ENCODE measurements at regions not wholly inside any gene's neighbourhood (a gene's known extent, or its start where the extent isn't known, plus 50 kb on each side); places are given as distances from the start of the nearest gene placed in this dataset.
"Not testable (repeated sequence)": the region's sequence is repeated elsewhere in the genome, so short reads cannot be mapped to it uniquely, and the experiment has no call there.

GRCh38 chr17:54608634-54609155 is 292.0 kb upstream of the TOM1L1 start:
- Histone ChIP-seq H3K9me3 (no peaks in the 10 kb centered on the region; the same call in 1 of the 2 replicates), H3K4me3 (ENCODE audit: low read depth, low read length) (no peak overlapping the region), H3K4me1 (no peaks in the 10 kb centered on the region), H3K27me3 (no peaks in the 10 kb centered on the region), H3K36me3 (no peaks in the 10 kb centered on the region)
- DNase-seq = no peak
- TF ChIP-seq, protein P1, sequence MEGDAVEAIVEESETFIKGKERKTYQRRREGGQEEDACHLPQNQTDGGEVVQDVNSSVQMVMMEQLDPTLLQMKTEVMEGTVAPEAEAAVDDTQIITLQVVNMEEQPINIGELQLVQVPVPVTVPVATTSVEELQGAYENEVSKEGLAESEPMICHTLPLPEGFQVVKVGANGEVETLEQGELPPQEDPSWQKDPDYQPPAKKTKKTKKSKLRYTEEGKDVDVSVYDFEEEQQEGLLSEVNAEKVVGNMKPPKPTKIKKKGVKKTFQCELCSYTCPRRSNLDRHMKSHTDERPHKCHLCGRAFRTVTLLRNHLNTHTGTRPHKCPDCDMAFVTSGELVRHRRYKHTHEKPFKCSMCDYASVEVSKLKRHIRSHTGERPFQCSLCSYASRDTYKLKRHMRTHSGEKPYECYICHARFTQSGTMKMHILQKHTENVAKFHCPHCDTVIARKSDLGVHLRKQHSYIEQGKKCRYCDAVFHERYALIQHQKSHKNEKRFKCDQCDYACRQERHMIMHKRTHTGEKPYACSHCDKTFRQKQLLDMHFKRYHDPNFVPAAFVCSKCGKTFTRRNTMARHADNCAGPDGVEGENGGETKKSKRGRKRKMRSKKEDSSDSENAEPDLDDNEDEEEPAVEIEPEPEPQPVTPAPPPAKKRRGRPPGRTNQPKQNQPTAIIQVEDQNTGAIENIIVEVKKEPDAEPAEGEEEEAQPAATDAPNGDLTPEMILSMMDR (IDR thresholded peaks at IDR 0.05; ENCODE audit: low read depth, low read length) = no peak

DNA sequence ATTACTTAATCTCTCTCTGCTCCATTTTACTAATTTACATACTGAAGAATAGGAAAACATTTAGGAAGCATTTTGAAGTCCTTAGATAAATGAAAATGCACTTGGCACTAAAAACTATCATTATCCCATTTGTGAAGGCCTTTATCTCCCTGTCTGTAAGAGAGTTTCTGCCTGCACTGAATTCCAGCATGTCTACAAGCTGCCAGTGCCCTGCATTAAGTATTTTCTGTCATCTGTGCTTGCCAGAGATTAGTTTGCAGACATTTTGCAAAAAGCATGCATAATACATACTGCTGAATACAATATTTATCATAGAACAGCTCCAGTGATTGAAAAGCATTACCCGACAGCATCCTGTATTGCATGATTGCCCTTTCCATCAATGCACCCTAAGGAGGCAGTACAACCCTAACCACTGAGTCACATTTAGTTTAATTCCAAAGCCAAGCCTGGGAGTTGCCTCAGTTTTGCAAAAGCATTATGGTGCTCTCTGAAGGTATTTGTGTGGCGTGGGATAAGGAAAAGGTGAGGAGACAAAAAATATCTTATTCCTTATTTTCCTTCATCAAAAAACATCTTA is 280.2 kb upstream of the TOM1L1 start:
- no peaks in the 10 kb centered on the region for H3K36me3 ChIP-seq
- no peaks in the 10 kb centered on the region for H3K4me1 ChIP-seq
- no peaks in the 10 kb centered on the region for H3K9me3 ChIP-seq
- DNase-seq = no peak
- H3K4me3 ChIP-seq (ENCODE audit: low read depth, low read length) = no peak overlapping the region
- H3K27me3 ChIP-seq = no peaks in the 10 kb centered on the region
- TF ChIP-seq, protein P1 (IDR thresholded peaks at IDR 0.05; ENCODE audit: low read depth, low read length) = no peak

DNA sequence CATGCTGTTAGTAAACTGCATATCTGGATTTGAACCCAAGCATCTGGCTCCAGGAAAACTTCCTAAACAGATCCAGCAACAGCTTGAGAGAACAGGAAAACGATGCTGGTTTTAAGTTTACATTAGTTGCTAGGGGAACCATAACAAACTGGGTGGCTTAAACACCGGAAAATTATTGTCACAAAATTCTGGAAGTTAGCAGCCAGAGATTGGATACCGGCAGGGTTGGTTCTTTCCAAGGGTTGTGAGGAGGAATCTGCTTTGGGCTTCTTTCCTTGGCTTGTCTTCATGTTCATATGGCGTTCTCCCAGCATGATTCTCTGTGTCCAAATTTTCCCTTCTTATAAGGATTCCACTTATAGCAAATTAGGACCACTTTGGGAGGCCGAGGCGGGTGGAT is 276.9 kb upstream of the TOM1L1 start:
- DNase-seq = no peak
- Histone ChIP-seq H3K36me3 (no peaks in the 10 kb centered on the region), H3K9me3 (no peaks in the 10 kb centered on the region), H3K27me3 (no peaks in the 10 kb centered on the region), H3K4me3 (ENCODE audit: low read depth, low read length) (no peak overlapping the region), H3K4me1 (no peaks in the 10 kb centered on the region)
- TF ChIP-seq, protein P1 (IDR thresholded peaks at IDR 0.05; ENCODE audit: low read depth, low read length) = no peak

DNA sequence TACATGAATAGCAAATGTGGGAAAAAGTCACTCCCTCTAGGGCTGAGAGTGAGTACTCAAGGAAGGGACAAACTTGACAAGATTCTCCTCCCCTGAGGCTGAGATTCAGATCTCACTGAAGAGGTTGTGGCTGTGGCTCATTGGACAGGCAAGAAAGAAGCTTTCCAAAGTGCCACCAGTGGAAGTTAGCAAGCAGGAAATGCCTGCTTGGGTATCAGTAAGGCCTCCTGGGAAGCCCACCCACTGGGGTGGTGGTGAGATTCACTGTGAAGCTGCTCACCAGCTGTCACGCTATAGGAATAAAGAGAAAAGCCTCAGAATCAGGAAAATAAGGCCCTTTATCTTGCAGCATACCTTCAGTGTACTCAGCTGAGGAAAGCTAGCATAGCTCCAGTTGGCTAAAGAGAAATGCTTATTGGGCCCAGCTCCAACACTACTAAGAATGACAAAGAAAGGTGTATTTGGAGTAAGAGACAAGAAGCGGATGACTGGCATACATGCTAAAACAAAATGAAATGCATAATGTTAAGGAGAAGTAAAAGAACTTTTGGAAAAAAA is 274.4 kb upstream of the TOM1L1 start:
- no peak for DNase-seq
- TF ChIP-seq, protein P1 (IDR thresholded peaks at IDR 0.05; ENCODE audit: low read depth, low read length) = no peak
- no peak overlapping the region for H3K4me3 ChIP-seq (ENCODE audit: low read depth, low read length)
- no peaks in the 10 kb centered on the region for H3K36me3 ChIP-seq
- no peaks in the 10 kb centered on the region for H3K4me1 ChIP-seq
- no peaks in the 10 kb centered on the region for H3K27me3 ChIP-seq
- no peaks in the 10 kb centered on the region for H3K9me3 ChIP-seq

- H3K9me3 ChIP-seq; H3K4me1 ChIP-seq; DNase-seq; H3K27me3 ChIP-seq; H3K36me3 ChIP-seq; H3K4me3 ChIP-seq (ENCODE audit: low read depth, low read length): not testable (repeated sequence)
Observed at GRCh38 chr17:54639426-54639825, 261.2 kb upstream of the TOM1L1 start.

DNA sequence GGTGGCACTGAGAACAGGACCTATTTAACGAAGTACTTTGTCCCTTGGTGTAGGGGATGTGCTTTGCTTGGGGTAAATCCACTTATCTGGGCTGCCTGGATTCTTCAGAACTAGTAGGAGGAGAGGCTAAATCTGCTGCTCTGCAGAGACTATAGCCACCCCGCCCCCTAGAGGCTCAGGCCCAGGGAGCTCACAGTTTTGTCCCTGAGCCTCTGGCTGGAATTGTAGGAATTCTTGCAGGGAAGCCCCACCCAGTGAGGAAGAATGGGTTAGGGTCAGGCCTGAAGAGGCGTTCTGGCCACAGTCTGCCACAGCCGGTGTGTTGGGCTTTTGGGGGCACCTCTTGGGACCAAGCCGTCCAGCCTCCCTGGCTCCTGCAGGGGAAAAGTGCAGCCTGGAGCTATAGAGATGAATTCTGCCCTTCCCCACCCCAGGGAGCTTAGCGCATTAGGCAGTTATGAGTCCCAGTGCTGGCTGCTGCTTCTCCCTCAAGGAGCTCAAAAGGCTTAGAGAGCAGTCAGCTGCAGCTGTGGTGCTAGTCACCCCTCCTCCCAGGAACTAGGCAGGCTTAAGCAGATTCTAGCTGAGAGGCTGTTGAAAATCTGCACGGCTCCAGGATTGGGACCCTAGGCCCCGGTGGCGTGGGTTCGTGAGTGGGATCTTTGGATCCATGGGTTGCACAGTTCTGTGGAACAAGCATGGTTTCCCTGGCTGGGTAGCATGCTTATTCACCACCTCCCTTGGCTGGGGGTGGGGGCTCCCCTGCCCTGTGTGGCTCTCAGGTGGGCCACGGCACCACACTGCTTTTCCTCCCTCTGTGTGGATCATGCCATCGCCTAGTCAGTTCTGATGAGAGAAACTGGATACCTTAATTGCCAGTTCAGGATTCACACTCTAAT is 237.4 kb upstream of the TOM1L1 start:
- no peaks in the 10 kb centered on the region for H3K36me3 ChIP-seq
- no peak overlapping the region for H3K4me3 ChIP-seq (ENCODE audit: low read depth, low read length)
- no peaks in the 10 kb centered on the region for H3K27me3 ChIP-seq
- no peaks in the 10 kb centered on the region for H3K4me1 ChIP-seq
- DNase-seq = no peak
- H3K9me3 ChIP-seq = no peaks in the 10 kb centered on the region
- TF ChIP-seq, protein P1 (IDR thresholded peaks at IDR 0.05; ENCODE audit: low read depth, low read length) = no peak
